ENCODE measurements at regions not wholly inside any gene's neighbourhood (a gene's known extent, or its start where the extent isn't known, plus 50 kb on each side); places are given as distances from the start of the nearest gene placed in this dataset.

DNA sequence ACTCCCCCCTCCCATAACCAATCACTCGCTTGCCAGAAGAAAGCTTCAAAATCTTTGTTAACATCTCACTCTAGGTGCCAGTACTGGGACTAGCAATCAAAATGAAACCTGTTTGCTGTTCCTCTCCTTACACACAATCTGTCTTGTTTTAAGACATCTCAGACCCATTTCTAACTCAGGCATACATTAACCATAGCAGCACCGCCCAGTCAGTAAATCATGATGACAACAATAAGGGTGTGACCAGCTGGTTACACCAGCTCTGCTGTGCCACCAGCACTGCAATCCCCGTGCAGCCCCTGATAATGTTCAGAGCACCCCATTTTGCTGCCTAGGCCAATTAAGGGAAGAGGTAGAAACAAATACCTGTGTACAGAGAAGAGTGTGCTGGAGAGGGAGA lies 185.2 kb upstream of the TAB2 start:
- DNase-seq (ENCODE audit: low read depth), result no peak
- TF ChIP-seq, protein P1, sequence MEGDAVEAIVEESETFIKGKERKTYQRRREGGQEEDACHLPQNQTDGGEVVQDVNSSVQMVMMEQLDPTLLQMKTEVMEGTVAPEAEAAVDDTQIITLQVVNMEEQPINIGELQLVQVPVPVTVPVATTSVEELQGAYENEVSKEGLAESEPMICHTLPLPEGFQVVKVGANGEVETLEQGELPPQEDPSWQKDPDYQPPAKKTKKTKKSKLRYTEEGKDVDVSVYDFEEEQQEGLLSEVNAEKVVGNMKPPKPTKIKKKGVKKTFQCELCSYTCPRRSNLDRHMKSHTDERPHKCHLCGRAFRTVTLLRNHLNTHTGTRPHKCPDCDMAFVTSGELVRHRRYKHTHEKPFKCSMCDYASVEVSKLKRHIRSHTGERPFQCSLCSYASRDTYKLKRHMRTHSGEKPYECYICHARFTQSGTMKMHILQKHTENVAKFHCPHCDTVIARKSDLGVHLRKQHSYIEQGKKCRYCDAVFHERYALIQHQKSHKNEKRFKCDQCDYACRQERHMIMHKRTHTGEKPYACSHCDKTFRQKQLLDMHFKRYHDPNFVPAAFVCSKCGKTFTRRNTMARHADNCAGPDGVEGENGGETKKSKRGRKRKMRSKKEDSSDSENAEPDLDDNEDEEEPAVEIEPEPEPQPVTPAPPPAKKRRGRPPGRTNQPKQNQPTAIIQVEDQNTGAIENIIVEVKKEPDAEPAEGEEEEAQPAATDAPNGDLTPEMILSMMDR (conservative IDR thresholded peaks at IDR 0.05; ENCODE audit: control insufficient read depth, insufficient read depth, low read depth, low read length), result no peak
- no peak overlapping the region for H3K4me3 ChIP-seq (ENCODE audit: control insufficient read depth, low read depth, low read length)

DNA sequence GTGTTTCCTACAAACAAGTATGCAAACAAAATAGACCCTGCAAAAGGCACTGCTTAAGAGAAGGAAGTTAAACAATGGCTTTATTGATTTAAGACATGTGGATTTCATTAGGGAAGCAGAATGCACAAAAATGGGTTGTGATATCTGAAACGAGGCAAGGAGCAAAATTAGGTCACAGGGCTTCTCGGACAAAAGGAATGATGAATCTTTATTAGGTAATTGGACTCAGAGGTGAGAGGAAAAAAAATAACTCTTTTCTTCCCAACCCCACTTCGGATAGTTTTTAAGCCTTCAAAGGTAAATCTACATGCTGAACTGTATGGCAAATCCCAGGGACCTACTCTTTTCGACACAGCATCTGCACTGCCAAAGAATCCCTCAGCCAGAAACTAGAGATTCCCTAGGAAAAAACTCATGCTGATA lies 183.0 kb upstream of the TAB2 start:
- peak; percentile 74 for DNase-seq (ENCODE audit: low read depth)
- H3K4me3 ChIP-seq (ENCODE audit: control insufficient read depth, low read depth, low read length), result no peak overlapping the region
- TF ChIP-seq, protein P1 (conservative IDR thresholded peaks at IDR 0.05; ENCODE audit: control insufficient read depth, insufficient read depth, low read depth, low read length), result no peak

DNA sequence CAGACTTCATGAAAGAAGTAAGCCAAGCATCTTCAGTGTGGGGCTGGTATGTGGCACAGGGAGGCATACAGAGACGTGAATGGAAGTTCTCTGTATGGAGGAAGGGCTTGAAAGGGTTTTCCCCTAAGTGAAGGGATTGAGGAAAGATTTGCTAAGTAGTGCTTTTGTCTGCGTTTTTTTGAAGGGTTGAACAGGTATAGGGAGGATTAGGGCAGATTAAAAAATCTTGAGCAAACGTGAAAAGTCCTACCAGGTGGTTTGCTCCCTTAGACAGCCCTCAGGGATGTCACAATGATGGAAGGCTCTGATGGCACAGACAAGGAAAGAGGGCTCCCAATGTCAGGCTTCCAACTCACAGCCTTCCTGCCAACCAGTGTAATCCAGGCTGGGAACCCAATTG lies 181.7 kb upstream of the TAB2 start:
- H3K4me3 ChIP-seq (ENCODE audit: control insufficient read depth, low read depth, low read length), result no peak overlapping the region
- TF ChIP-seq, protein P1 (conservative IDR thresholded peaks at IDR 0.05; ENCODE audit: control insufficient read depth, insufficient read depth, low read depth, low read length), result no peak

DNA sequence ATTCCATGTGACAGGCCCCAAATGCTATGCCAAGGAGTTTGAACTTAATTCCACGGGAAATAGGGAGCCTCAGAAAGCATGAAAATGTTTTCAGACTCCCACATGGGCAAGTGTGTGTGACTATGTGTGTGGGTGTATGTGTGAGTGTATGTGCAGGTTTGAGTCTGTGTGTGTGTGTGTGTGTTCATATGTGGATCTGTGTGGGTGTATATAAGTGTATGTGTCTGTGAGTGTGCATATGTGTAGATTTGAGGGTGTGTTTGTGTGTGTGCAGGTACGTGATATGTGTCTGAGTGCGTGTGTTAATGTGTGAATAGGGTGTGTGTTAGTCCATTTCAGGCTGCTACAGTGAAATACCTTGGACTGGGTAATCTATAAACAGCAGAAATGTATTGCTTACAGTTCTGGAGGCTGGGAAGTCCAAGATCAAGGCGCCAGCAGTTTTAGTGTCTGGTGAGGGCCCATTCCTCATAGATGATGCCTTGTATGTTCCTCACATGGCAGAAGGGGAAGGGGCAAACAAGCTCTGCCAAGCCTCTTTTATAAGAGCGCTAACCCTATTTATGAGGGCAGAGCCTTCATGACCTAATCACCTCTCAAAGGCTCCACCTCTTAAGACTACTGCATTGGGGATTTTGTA lies 181.1 kb upstream of the TAB2 start:
- no peak overlapping the region for H3K4me3 ChIP-seq (ENCODE audit: control insufficient read depth, low read depth, low read length)
- no peak for DNase-seq (ENCODE audit: low read depth)
- TF ChIP-seq, protein P1 (conservative IDR thresholded peaks at IDR 0.05; ENCODE audit: control insufficient read depth, insufficient read depth, low read depth, low read length), result no peak

More for the DNA sequence above, 181.7 kb upstream of the TAB2 start:
- no peak for DNase-seq (ENCODE audit: low read depth)

DNA sequence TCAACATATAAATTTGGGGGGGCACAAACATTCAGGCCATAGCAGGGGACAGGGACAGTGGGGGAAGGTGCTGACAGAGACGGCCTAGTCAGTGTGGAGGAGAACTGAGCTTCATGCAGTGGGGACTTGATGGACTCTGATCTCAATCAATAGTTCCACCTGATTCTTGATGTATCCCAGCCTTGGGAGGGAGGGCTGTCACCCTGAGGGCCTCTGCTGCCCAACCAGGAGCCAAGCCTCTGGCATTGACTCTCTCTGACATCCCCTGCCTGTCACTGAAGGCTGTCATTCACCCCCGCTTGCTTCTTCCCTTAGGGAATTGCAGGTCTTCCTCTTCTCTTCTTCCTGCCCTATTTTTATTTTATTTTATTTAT lies 180.6 kb upstream of the TAB2 start:
- TF ChIP-seq, protein P1 (conservative IDR thresholded peaks at IDR 0.05; ENCODE audit: control insufficient read depth, insufficient read depth, low read depth, low read length), result no peak
- DNase-seq (ENCODE audit: low read depth), result no peak
- H3K4me3 ChIP-seq (ENCODE audit: control insufficient read depth, low read depth, low read length), result no peak overlapping the region

DNA sequence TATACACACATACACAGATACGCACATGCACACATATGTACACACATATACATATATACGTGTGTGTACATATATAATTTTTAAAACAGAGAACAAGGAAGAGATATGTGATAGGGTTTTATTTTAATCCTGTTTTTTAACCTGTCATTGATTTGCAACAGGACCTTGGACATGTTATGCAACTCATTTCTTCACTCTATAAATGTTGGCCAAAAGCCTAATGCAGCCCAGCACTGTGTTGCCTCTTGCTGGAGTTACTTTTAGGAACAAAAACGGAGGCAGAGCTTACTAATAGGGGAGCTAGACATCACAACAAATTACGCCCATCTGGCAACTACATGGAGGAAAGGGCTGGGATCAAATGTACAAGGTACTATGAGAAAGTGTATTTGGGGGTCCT lies 179.9 kb upstream of the TAB2 start:
- TF ChIP-seq, protein P1 (conservative IDR thresholded peaks at IDR 0.05; ENCODE audit: control insufficient read depth, insufficient read depth, low read depth, low read length), result no peak
- no peak overlapping the region for H3K4me3 ChIP-seq (ENCODE audit: control insufficient read depth, low read depth, low read length)
- peak; percentile 53 for DNase-seq (ENCODE audit: low read depth)

DNA sequence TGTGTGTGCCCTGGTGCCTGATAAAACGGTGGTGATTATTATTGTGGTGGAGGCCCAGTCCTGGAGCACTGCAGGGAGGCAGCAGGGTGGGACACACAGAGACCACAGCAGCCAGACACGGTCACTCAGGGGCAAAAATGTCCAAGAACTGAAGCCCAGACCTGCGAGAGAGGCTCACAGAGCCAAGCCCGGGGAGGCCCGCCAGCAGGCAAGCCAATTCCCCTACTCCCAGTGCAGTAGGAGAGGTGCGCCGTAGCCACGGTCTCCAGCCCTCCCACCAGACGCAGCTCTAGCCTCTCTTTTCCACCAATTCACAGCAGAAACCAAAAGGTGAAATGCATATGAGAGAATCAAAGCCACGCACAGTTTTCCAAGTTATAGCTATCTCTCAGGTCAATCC lies 179.4 kb upstream of the TAB2 start:
- no peak overlapping the region for H3K4me3 ChIP-seq (ENCODE audit: control insufficient read depth, low read depth, low read length)
- TF ChIP-seq, protein P1 (conservative IDR thresholded peaks at IDR 0.05; ENCODE audit: control insufficient read depth, insufficient read depth, low read depth, low read length), result no peak
- no peak for DNase-seq (ENCODE audit: low read depth)
